Mesenchymal stem cell (in vitro differentiated cells and primary cell): ENCODE measurements at regions not wholly inside any gene's neighbourhood (a gene's known extent, or its start where the extent isn't known, plus 50 kb on each side); places are given as distances from the start of the nearest gene placed in this dataset.

ENCODE experiments used
- DNase-seq: peaks from one replicate; pipeline ENCODE4 v3.0.0-alpha.2; 2013
- H2AFZ ChIP-seq: one replicate; pipeline ENCODE4 v1.6.1; 2013; ENCODE audit warnings: low read depth, mild to moderate bottlenecking, control low read depth, inconsistent platforms, low read length, moderate library complexity
- H2AK5ac ChIP-seq: 2 replicates; pipeline ENCODE4 v1.6.1; 2013; ENCODE audit warnings: low read length, moderate library complexity, mild to moderate bottlenecking, inconsistent platforms; ENCODE audit not compliant: severe bottlenecking
- H2BK120ac ChIP-seq: one replicate; pipeline ENCODE4 v1.6.1; 2013; ENCODE audit warnings: low read depth, mild to moderate bottlenecking, inconsistent platforms, low read length, moderate library complexity
- H2BK12ac ChIP-seq, 2 experiments: one replicate each; pipeline ENCODE4 v1.6.1; 2013; ENCODE audit warnings: inconsistent platforms in 2 of 2, low read length in 2 of 2, mild to moderate bottlenecking in 2 of 2, moderate library complexity in 2 of 2, control low read depth in 1 of 2
- H2BK15ac ChIP-seq: one replicate; pipeline ENCODE4 v1.6.1; 2013; ENCODE audit warnings: mild to moderate bottlenecking, low read depth, inconsistent platforms; ENCODE audit not compliant: poor library complexity, severe bottlenecking
- H2BK5ac ChIP-seq: 2 replicates; pipeline ENCODE4 v1.6.1; 2013; ENCODE audit warnings: low read depth, mild to moderate bottlenecking, low read length, control low read depth, inconsistent platforms; ENCODE audit not compliant: poor library complexity, severe bottlenecking
- H3K14ac ChIP-seq, 2 experiments: one replicate each; pipeline ENCODE4 v1.6.1; 2013; ENCODE audit warnings: inconsistent platforms in 2 of 2, low read length in 2 of 2, control low read depth in 1 of 2, mild to moderate bottlenecking in 1 of 2, moderate library complexity in 1 of 2
- H3K18ac ChIP-seq, 2 experiments: one replicate each; pipeline ENCODE4 v1.6.1; 2013; ENCODE audit warnings: inconsistent platforms in 2 of 2, low read length in 2 of 2, control low read depth in 1 of 2, low read depth in 1 of 2, mild to moderate bottlenecking in 1 of 2
- H3K23ac ChIP-seq, 2 experiments: one replicate each; pipeline ENCODE4 v1.6.1; 2013; ENCODE audit warnings: inconsistent platforms in 2 of 2, low read length in 2 of 2, mild to moderate bottlenecking in 2 of 2, moderate library complexity in 2 of 2, control low read depth in 1 of 2
- H3K27ac ChIP-seq: 2 replicates; pipeline ENCODE4 v1.5.1; 2013; ENCODE audit warnings: mild to moderate bottlenecking, moderate library complexity, low read length, control low read depth, inconsistent platforms; ENCODE audit not compliant: poor library complexity, severe bottlenecking
- H3K27me3 ChIP-seq, 2 experiments: 2 replicates each; pipeline versions ENCODE4 v1.6.1 to v1.7.0; 2013; ENCODE audit warnings: low read length in 2 of 2, mild to moderate bottlenecking in 2 of 2, moderate library complexity in 2 of 2, control low read depth in 1 of 2, inconsistent platforms in 1 of 2; ENCODE audit not compliant: control insufficient read depth in 1 of 2, insufficient read depth in 1 of 2
- H3K36me3 ChIP-seq, 2 experiments: 2 replicates each; pipeline versions ENCODE4 v1.6.1 to v1.7.0; 2013; ENCODE audit warnings: low read length in 2 of 2, control low read depth in 1 of 2, inconsistent platforms in 1 of 2, low read depth in 1 of 2, mild to moderate bottlenecking in 1 of 2; ENCODE audit not compliant: insufficient read depth in 2 of 2, control insufficient read depth in 1 of 2
- H3K4ac ChIP-seq, 2 experiments: one replicate each; pipeline ENCODE4 v1.6.1; 2013; ENCODE audit warnings: inconsistent platforms in 2 of 2, low read length in 2 of 2, mild to moderate bottlenecking in 2 of 2, moderate library complexity in 2 of 2, control low read depth in 1 of 2, low read depth in 1 of 2
- H3K4me1 ChIP-seq: 2 replicates; pipeline ENCODE4 v1.6.1; 2013; ENCODE audit warnings: low read depth, low read length, control low read depth; ENCODE audit not compliant: control insufficient read depth, insufficient read depth
- H3K4me2 ChIP-seq: 2 replicates; pipeline ENCODE4 v1.6.1; 2013; ENCODE audit warnings: low read length, mild to moderate bottlenecking, inconsistent platforms; ENCODE audit not compliant: poor library complexity, severe bottlenecking
- H3K4me3 ChIP-seq, 2 experiments: 2 replicates each; pipeline versions ENCODE4 v1.5.1 to v1.7.0; 2013; ENCODE audit warnings: low read length in 2 of 2, mild to moderate bottlenecking in 2 of 2, control low read depth in 1 of 2, low read depth in 1 of 2; ENCODE audit not compliant: insufficient read depth in 1 of 2
- H3K79me1 ChIP-seq: replicated peaks from 2 replicates; pipeline ENCODE4 v1.6.1; 2013; ENCODE audit warnings: mild to moderate bottlenecking, control low read depth, low read length, inconsistent platforms; ENCODE audit not compliant: poor library complexity, severe bottlenecking
- H3K9ac ChIP-seq: 2 replicates; pipeline ENCODE4 v1.7.0; 2013; ENCODE audit warnings: mild to moderate bottlenecking, low read length, moderate library complexity
- H3K9me3 ChIP-seq: 2 replicates; pipeline ENCODE4 v1.7.0; 2013; ENCODE audit warnings: mild to moderate bottlenecking, low read length; ENCODE audit not compliant: control insufficient read depth
- H4K8ac ChIP-seq: one replicate; pipeline ENCODE4 v1.6.1; 2013; ENCODE audit warnings: inconsistent platforms, mild to moderate bottlenecking, low read length, moderate library complexity
- H4K91ac ChIP-seq: one replicate; pipeline ENCODE4 v1.6.1; 2013; ENCODE audit warnings: mild to moderate bottlenecking, low read length, inconsistent platforms
- WGBS: methylation state at CpG from one replicate; pipeline ENCODE4 v1.1.7; 2013; ENCODE audit warnings: mixed read lengths; 5-methylcytosine and 5-hydroxymethylcytosine counted together

DNA sequence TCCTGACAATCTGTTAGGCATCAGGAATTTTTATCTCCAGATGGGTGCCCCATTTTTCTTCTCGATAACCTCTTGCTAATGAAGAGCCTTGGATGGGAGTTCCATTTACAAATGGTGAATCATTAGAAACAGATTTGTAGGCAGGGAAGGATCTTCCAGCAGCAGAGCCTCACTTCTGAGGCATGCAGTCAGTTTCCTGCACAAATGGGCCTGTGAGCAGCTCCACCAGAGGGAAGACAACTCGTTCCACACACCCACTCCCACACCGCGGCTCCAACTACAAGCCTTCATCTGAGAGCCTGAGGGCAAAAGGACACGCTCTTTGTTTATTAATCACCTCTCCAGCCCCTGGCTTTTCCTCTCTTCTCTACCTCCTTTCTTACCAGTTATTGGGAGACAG, 108.5 kb downstream of the CTAGE1 start:
- Histone ChIP-seq H3K79me1 (no peaks in the 10 kb centered on the region), H3K14ac (no peak overlapping the region), H2BK15ac (no peak overlapping the region), H3K4me3 (no peak overlapping the region), H3K4me1 (no peaks in the 10 kb centered on the region), H2BK12ac (no peak overlapping the region), H3K4ac (no peak overlapping the region), H3K23ac (no peak overlapping the region), H4K8ac (no peak overlapping the region), H3K18ac (no peak overlapping the region), H3K36me3 (no peaks in the 10 kb centered on the region), H2AK5ac (no peak overlapping the region), H2BK5ac (no peak overlapping the region), H3K27me3 (peaks cover 0 to 16% of the 10 kb centered on the region in 2 experiments), H3K9me3 (no peaks in the 10 kb centered on the region), H4K91ac (no peak overlapping the region), H2AFZ (no peak overlapping the region), H3K27ac (no peak overlapping the region), H3K4me2 (no peak overlapping the region), H3K9ac (peak overlapping the region; percentile 29), H2BK120ac (no peak overlapping the region)
- no peak for DNase-seq
- 62% methylated on average over 5 of the region's 5 CpGs for WGBS

DNA sequence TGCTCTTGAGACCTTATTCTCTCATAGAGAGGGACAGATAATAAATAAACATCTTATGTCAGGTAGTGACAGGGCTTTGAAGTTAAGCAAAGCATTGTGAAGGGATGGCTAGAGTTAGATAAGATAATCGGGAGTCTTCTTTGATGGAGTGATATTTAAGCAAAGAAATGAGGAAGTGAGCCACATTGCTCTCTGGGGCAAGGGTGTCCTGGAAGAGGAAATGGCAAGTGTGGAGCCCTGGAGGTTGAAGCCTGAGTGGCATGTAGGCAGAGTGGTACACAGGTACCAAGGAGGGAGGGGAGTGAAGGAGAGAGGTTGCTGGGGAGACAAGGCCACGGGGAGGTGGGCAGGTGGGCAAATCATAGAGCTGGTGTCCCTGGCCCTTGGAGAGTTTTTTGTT, 110.2 kb downstream of the CTAGE1 start:
- Histone ChIP-seq H4K8ac (no peak overlapping the region), H3K27me3 (peaks cover 0 to 16% of the 10 kb centered on the region in 2 experiments), H3K9ac (no peak overlapping the region), H3K4me1 (no peaks in the 10 kb centered on the region), H2BK120ac (no peak overlapping the region), H2BK5ac (no peak overlapping the region), H3K36me3 (no peaks in the 10 kb centered on the region), H3K79me1 (no peaks in the 10 kb centered on the region), H4K91ac (no peak overlapping the region), H2AFZ (no peak overlapping the region), H3K9me3 (no peaks in the 10 kb centered on the region), H3K4ac (no peak overlapping the region), H3K18ac (no peak overlapping the region), H3K27ac (no peak overlapping the region), H2BK15ac (no peak overlapping the region), H3K4me3 (no peak overlapping the region), H2AK5ac (no peak overlapping the region), H2BK12ac (no peak overlapping the region), H3K23ac (no peak overlapping the region), H3K4me2 (no peak overlapping the region), H3K14ac (no peak overlapping the region)
- no peak for DNase-seq
- WGBS: 74% methylated on average over 1 of the region's 2 CpGs

DNA sequence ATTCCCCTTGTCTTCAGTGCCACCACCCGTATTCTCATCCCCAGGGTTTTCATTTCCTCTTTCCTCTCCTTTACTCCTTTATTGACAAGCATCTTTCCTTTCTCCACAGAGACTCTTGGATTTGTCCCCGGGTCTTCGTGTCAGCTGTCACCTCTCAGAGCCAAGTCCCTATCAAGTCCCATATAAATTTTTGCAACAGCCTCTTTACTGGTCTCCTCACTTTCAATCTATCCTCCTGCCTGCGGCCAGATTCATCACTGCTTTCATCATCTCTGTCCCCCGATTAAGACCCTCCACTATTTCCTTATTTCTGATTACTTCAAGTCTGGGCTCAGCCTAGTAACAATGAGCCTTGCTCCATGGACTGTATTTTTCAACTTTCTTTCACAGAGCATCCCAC, 113.8 kb downstream of the CTAGE1 start:
- Histone ChIP-seq H2BK5ac (no peak overlapping the region), H3K4ac (no peak overlapping the region), H2BK12ac (no peak overlapping the region), H3K9ac (no peak overlapping the region), H2BK15ac (no peak overlapping the region), H3K18ac (no peak overlapping the region), H3K4me1 (no peaks in the 10 kb centered on the region), H3K79me1 (no peaks in the 10 kb centered on the region), H3K4me2 (no peak overlapping the region), H2BK120ac (peak overlapping the region; percentile 49), H3K9me3 (no peaks in the 10 kb centered on the region), H4K91ac (no peak overlapping the region), H3K27ac (no peak overlapping the region), H3K27me3 (peaks cover 0 to 12% of the 10 kb centered on the region in 2 experiments), H3K23ac (no peak overlapping the region), H4K8ac (no peak overlapping the region), H3K36me3 (no peaks in the 10 kb centered on the region), H2AFZ (no peak overlapping the region), H2AK5ac (no peak overlapping the region), H3K14ac (no peak overlapping the region), H3K4me3 (no peak overlapping the region)
- no peak for DNase-seq
- WGBS: 95% methylated on average over 5 of the region's 5 CpGs

DNA sequence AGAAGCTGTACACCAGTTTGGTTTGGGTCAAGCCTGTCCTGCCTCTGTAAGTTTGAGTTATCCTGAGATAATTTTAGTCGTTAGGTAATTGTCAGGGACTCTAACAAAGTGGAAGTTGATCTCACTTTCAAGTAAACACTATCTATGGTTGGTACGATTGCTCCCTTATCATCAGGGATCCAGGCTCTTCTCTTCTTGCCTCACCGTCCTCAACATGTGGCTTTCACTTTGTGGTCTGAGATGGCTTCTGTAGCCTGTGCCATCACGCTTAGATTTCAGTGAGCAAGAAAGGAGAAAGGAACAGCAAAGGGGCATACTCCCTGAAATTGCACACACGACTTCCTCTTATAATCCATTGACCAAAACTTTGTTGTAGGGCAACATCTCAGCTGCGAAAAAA, 115.6 kb downstream of the CTAGE1 start:
- H3K27me3 ChIP-seq: peaks cover 0 to 4% of the 10 kb centered on the region in 2 experiments
- H3K4me2 ChIP-seq: no peak overlapping the region
- H3K36me3 ChIP-seq: no peaks in the 10 kb centered on the region
- H2BK12ac ChIP-seq: no peak overlapping the region
- no peak overlapping the region for H3K4ac ChIP-seq
- no peak overlapping the region for H3K23ac ChIP-seq
- H2BK15ac ChIP-seq: no peak overlapping the region
- H2AK5ac ChIP-seq: no peak overlapping the region
- H3K27ac ChIP-seq: no peak overlapping the region
- H2BK120ac ChIP-seq: no peak overlapping the region
- no peak overlapping the region for H3K18ac ChIP-seq
- H3K4me3 ChIP-seq: no peak overlapping the region
- WGBS: 85% methylated on average over 5 of the region's 6 CpGs
- no peak overlapping the region for H3K14ac ChIP-seq
- H4K8ac ChIP-seq: no peak overlapping the region
- H3K4me1 ChIP-seq: no peaks in the 10 kb centered on the region
- H3K9me3 ChIP-seq: no peaks in the 10 kb centered on the region
- no peak overlapping the region for H2AFZ ChIP-seq
- no peak overlapping the region for H4K91ac ChIP-seq
- DNase-seq: no peak
- no peaks in the 10 kb centered on the region for H3K79me1 ChIP-seq
- H2BK5ac ChIP-seq: no peak overlapping the region
- no peak overlapping the region for H3K9ac ChIP-seq
